CD4-positive, alpha-beta T cell treated with Interleukin-17A for 1 hour (primary cell): ENCODE measurements at regions not wholly inside any gene's neighbourhood (a gene's known extent, or its start where the extent isn't known, plus 50 kb on each side); places are given as distances from the start of the nearest gene placed in this dataset.

ENCODE experiments used
- DNase-seq: peaks from one replicate; pipeline ENCODE4 v3.0.0-alpha.2; 2020

- no peak for DNase-seq
Measured at GRCh38 chr22:47740109-47740805, 977.8 kb downstream of the TBC1D22A start.

- DNase-seq: no peak
Measured at GRCh38 chr22:47739291-47740015, 977.0 kb downstream of the TBC1D22A start.

GRCh38 chr22:47738472-47739013 is 976.1 kb downstream of the TBC1D22A start:
- no peak for DNase-seq

- DNase-seq: no peak
Measured at GRCh38 chr22:47736186-47737034, 974.0 kb downstream of the TBC1D22A start.

- no peak for DNase-seq
Measured at GRCh38 chr22:47734511-47734910, 972.1 kb downstream of the TBC1D22A start.

- no peak for DNase-seq
Measured at GRCh38 chr22:47727641-47728040, 965.2 kb downstream of the TBC1D22A start.

GRCh38 chr22:47724751-47725150 is 962.3 kb downstream of the TBC1D22A start:
- no peak for DNase-seq

GRCh38 chr22:47724030-47724429 is 961.6 kb downstream of the TBC1D22A start:
- no peak for DNase-seq

GRCh38 chr22:47718337-47718736 is 955.9 kb downstream of the TBC1D22A start:
- DNase-seq: no peak

GRCh38 chr22:47716890-47717615 is 954.6 kb downstream of the TBC1D22A start:
- DNase-seq: no peak

GRCh38 chr22:47715866-47716578 is 953.6 kb downstream of the TBC1D22A start:
- no peak for DNase-seq

- no peak for DNase-seq
Measured at GRCh38 chr22:47713941-47714340, 951.5 kb downstream of the TBC1D22A start.

GRCh38 chr22:47710135-47710534 is 947.7 kb downstream of the TBC1D22A start:
- no peak for DNase-seq

- no peak for DNase-seq
Measured at GRCh38 chr22:47705350-47705749, 942.9 kb downstream of the TBC1D22A start.

GRCh38 chr22:47698906-47699305 is 936.5 kb downstream of the TBC1D22A start:
- DNase-seq: no peak

GRCh38 chr22:47697861-47698260 is 935.4 kb downstream of the TBC1D22A start:
- DNase-seq: no peak

GRCh38 chr22:47696776-47697175 is 934.3 kb downstream of the TBC1D22A start:
- DNase-seq: no peak

- no peak for DNase-seq
Measured at GRCh38 chr22:47695176-47695575, 932.7 kb downstream of the TBC1D22A start.

GRCh38 chr22:47694536-47695130 is 932.2 kb downstream of the TBC1D22A start:
- DNase-seq: no peak

GRCh38 chr22:47693606-47694005 is 931.2 kb downstream of the TBC1D22A start:
- no peak for DNase-seq

- DNase-seq: no peak
Measured at GRCh38 chr22:47692811-47693210, 930.4 kb downstream of the TBC1D22A start.
